ACC112 (cell line): ENCODE measurements at regions not wholly inside any gene's neighbourhood (a gene's known extent, or its start where the extent isn't known, plus 50 kb on each side); places are given as distances from the start of the nearest gene placed in this dataset.
"Not testable (repeated sequence)": the region's sequence is repeated elsewhere in the genome, so short reads cannot be mapped to it uniquely, and the experiment has no call there.

Experiments used
- H2AFZ ChIP-seq: fragments of 200-600 bp; sonication (generic); one replicate; pipeline ENCODE4 v1.6.0; 2017; ENCODE audit warnings: antibody characterized with exemption, low read length; ENCODE audit not compliant: unreplicated experiment
- H3K27ac ChIP-seq: fragments of 200-600 bp; sonication (generic); 2 replicates; pipeline ENCODE4 v1.5.1; 2014; ENCODE audit warnings: low read depth, mild to moderate bottlenecking, antibody characterized with exemption, low read length, moderate library complexity
- H3K27me3 ChIP-seq: fragments of 200-600 bp; sonication (generic); 2 replicates; pipeline ENCODE4 v1.6.1; 2014; ENCODE audit warnings: mild to moderate bottlenecking, antibody characterized with exemption, low read length, moderate library complexity, mixed read lengths; ENCODE audit not compliant: insufficient read depth
- H3K36me3 ChIP-seq: fragments of 200-600 bp; sonication (generic); 2 replicates; pipeline ENCODE4 v1.6.1; 2016; ENCODE audit warnings: mild to moderate bottlenecking, antibody characterized with exemption, low read length, moderate library complexity, mixed read lengths; ENCODE audit not compliant: insufficient read depth
- H3K4me1 ChIP-seq: fragments of 200-600 bp; sonication (generic); one replicate; pipeline ENCODE4 v1.6.1; 2016; ENCODE audit warnings: low read length, mixed read lengths; ENCODE audit not compliant: insufficient read depth, unreplicated experiment, control insufficient read depth
- H3K4me3 ChIP-seq: fragments of 200-600 bp; sonication (generic); 2 replicates; pipeline ENCODE4 v1.5.1; 2014; ENCODE audit warnings: mild to moderate bottlenecking, low read depth, low read length
- H3K79me2 ChIP-seq: fragments of 200-600 bp; sonication (generic); one replicate; pipeline ENCODE4 v1.6.0; 2016; ENCODE audit warnings: low read length; ENCODE audit not compliant: control insufficient read depth, unreplicated experiment, insufficient read depth

- no peak overlapping the region for H3K4me3 ChIP-seq
- H3K4me1 ChIP-seq, result no peaks in the 10 kb centered on the region
- no peaks in the 10 kb centered on the region for H3K36me3 ChIP-seq
- H2AFZ ChIP-seq, result no peak overlapping the region
- H3K27ac ChIP-seq, result no peak overlapping the region
- H3K79me2 ChIP-seq, result no peaks in the 10 kb centered on the region
- no peaks in the 10 kb centered on the region for H3K27me3 ChIP-seq
Measured at GRCh38 chr6:163738725-163739407, 324.3 kb downstream of the QKI start.

DNA sequence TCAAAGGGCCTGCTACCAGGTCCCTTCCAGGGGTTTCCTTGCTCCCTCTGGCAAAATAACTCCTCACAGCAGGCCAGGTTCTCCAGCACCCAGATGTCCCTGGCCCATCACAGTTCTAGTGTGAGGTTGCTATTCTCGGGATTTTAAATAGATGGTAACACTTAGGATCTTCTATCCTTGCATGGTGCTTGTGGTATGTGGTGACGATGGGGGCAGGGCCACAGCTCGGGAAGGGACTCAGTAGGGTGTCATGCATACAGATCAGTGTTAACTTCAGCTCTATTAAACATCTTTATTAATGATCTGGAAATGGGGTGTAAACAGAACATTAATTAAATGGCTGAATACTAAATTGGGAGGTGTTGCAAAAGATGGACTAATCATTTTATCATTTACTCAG lies 323.8 kb downstream of the QKI start:
- Histone ChIP-seq H3K36me3 (no peaks in the 10 kb centered on the region), H2AFZ (no peak overlapping the region), H3K4me1 (no peaks in the 10 kb centered on the region), H3K79me2 (no peaks in the 10 kb centered on the region), H3K27ac (no peak overlapping the region), H3K27me3 (no peaks in the 10 kb centered on the region), H3K4me3 (no peak overlapping the region)

DNA sequence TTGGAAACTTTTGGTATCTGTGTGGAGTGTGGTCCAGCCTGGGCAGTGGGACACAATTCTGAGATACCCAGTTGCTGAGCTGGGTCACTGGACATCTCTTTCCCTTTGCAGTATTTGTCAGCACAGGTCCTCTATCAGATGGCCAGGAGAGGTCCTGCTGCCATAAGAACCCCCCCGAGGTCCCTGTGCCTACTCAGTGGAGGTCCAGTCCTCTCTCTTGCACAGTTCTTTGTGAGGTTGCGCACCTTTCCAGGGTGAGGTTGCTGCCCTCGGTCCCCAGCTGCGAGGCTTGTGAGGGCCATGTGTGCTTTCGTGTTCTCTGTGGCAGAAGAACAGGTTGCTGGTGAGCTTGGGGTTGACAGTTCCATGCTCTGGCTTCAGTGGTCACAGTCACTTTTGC lies 320.6 kb downstream of the QKI start:
- H3K4me3 ChIP-seq, result no peak overlapping the region
- no peak overlapping the region for H2AFZ ChIP-seq
- no peaks in the 10 kb centered on the region for H3K4me1 ChIP-seq
- no peaks in the 10 kb centered on the region for H3K36me3 ChIP-seq
- H3K27ac ChIP-seq, result no peak overlapping the region
- no peaks in the 10 kb centered on the region for H3K79me2 ChIP-seq
- no peaks in the 10 kb centered on the region for H3K27me3 ChIP-seq

DNA sequence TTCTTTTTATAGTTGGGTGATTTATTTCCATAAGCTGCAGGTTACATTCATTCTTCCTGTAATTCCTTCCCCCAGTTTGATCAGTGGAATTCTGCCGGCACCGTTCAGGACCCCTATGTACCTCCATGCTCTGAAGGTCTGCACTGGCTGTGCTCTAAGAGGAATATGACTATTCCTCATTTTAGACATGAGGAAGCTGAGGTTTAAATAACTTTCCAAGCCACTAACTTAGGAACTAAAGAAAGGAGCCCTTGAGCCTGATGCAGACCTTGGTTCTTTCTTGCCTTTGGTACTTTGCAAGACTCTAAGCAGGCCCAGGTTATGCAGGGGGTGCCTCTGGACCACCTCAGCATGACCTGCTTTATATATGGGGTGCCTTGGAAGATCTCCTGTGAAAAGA lies 318.5 kb downstream of the QKI start:
- no peaks in the 10 kb centered on the region for H3K27me3 ChIP-seq
- H3K79me2 ChIP-seq, result no peaks in the 10 kb centered on the region
- no peak overlapping the region for H3K4me3 ChIP-seq
- H3K4me1 ChIP-seq, result no peaks in the 10 kb centered on the region
- H3K27ac ChIP-seq, result no peak overlapping the region
- H3K36me3 ChIP-seq, result no peaks in the 10 kb centered on the region
- H2AFZ ChIP-seq, result no peak overlapping the region

GRCh38 chr6:163732479-163732878 lies 318.0 kb downstream of the QKI start:
- no peaks in the 10 kb centered on the region for H3K36me3 ChIP-seq
- no peak overlapping the region for H3K27ac ChIP-seq
- H3K27me3 ChIP-seq, result no peaks in the 10 kb centered on the region
- no peak overlapping the region for H3K4me3 ChIP-seq
- no peaks in the 10 kb centered on the region for H3K79me2 ChIP-seq
- H2AFZ ChIP-seq, result no peak overlapping the region
- H3K4me1 ChIP-seq, result no peaks in the 10 kb centered on the region

GRCh38 chr6:163732014-163732351 lies 317.5 kb downstream of the QKI start:
- H2AFZ ChIP-seq, H3K79me2 ChIP-seq, H3K36me3 ChIP-seq, H3K4me1 ChIP-seq, H3K4me3 ChIP-seq, H3K27me3 ChIP-seq, H3K27ac ChIP-seq: not testable (repeated sequence)

- no peaks in the 10 kb centered on the region for H3K4me1 ChIP-seq
- H2AFZ ChIP-seq, result no peak overlapping the region
- H3K27ac ChIP-seq, result no peak overlapping the region
Measured at GRCh38 chr6:163731215-163732013, 316.9 kb downstream of the QKI start.

DNA sequence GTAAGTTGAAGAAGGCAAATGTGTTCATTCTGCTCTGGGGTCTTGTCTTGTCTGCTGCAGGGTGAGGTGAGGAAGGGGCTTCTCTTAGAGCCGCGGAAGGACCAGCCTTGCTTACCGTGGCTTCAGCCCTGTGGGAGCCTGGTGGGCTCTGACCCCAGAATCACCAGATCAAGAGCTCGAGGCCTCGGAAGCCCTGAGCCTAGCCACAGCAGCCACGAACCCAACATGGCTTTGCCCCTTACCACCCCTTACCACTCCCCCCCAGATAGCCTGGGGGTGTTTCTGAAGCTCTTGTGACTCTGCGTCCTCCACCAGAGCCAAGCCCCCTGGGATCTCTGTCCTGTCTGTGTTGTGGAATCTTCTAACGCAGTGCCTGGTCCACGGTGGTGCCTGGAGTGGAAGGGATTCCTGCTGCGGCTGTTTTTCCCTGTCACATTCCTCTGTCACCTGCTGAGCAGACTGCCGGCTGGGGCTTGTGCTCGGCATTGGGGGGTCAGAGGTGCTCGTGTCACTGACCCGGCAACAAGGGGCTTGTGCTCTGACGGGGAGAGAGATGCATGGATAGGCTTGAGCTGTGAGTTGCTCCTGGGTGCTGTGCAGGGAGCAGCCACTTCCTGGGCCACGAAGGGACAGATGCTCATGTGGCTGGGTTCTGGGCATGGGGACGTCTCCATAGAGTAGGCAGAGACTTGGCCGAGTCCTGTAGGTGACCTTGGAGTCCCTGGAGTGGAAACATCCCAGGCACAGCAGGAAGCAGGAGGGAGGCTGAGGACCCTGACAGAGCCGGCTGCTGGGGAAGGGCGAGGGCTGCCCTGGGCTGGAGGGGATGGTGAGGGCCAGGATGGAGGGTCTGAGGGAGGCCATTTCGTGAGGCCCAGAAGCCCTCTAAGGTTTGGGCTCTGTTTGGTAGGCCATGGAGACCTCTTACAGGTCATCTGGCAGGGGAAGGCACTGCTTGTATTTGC lies 316.0 kb downstream of the QKI start:
- no peaks in the 10 kb centered on the region for H3K4me1 ChIP-seq
- no peak overlapping the region for H2AFZ ChIP-seq
- H3K27me3 ChIP-seq, result no peaks in the 10 kb centered on the region
- no peak overlapping the region for H3K27ac ChIP-seq
- no peak overlapping the region for H3K4me3 ChIP-seq
- H3K36me3 ChIP-seq, result no peaks in the 10 kb centered on the region
- no peaks in the 10 kb centered on the region for H3K79me2 ChIP-seq

More at GRCh38 chr6:163731215-163732013, 316.9 kb downstream of the QKI start:
- Histone ChIP-seq H3K27me3 (no peaks in the 10 kb centered on the region), H3K79me2 (no peaks in the 10 kb centered on the region), H3K4me3 (no peak overlapping the region), H3K36me3 (no peaks in the 10 kb centered on the region)

DNA sequence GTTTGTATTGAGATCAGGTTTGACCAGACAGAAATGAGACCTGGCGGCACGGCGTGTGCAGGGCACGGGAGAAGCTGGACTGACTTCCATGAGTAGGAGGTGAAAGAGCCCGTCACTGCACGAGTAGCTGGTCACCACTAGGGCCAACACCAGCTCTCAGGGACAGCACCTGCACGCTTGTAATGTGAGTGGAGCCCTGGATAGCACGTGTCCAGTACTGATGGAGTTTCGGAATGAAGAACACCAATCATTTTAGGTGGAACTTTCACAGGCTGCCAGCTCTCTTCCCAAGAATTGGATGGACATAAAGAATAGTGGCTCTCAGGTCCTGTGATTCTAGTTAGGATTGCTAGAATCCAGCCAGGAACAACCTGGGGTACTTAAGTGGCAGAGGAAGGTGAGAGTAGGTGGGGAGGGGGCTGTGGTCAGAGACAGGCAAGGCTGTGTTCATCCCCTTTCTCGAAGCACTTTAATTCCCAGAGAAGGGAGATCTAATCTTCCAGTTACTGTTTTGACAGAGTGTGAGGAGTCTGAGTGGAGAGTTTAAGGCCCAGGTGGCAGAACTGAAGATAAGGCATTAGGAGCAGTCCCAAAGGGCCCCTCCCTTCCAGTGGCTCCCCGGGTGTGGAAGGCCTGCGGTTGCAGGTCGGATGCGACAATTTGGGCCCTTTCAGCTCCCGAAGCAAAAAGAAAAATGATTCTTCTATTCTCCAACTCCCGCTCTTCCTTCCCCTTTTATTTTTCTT lies 314.8 kb downstream of the QKI start:
- Histone ChIP-seq H3K4me3 (no peak overlapping the region), H2AFZ (no peak overlapping the region), H3K27ac (no peak overlapping the region), H3K27me3 (no peaks in the 10 kb centered on the region), H3K36me3 (no peaks in the 10 kb centered on the region), H3K4me1 (no peaks in the 10 kb centered on the region), H3K79me2 (no peaks in the 10 kb centered on the region)

- Histone ChIP-seq H2AFZ (no peak overlapping the region), H3K4me3 (no peak overlapping the region), H3K27ac (no peak overlapping the region), H3K27me3 (no peaks in the 10 kb centered on the region), H3K4me1 (no peaks in the 10 kb centered on the region), H3K36me3 (no peaks in the 10 kb centered on the region), H3K79me2 (no peaks in the 10 kb centered on the region)
Measured at GRCh38 chr6:163728442-163729126, 314.1 kb downstream of the QKI start.
